ENCODE measurements at regions not wholly inside any gene's neighbourhood (a gene's known extent, or its start where the extent isn't known, plus 50 kb on each side); places are given as distances from the start of the nearest gene placed in this dataset.

DNA sequence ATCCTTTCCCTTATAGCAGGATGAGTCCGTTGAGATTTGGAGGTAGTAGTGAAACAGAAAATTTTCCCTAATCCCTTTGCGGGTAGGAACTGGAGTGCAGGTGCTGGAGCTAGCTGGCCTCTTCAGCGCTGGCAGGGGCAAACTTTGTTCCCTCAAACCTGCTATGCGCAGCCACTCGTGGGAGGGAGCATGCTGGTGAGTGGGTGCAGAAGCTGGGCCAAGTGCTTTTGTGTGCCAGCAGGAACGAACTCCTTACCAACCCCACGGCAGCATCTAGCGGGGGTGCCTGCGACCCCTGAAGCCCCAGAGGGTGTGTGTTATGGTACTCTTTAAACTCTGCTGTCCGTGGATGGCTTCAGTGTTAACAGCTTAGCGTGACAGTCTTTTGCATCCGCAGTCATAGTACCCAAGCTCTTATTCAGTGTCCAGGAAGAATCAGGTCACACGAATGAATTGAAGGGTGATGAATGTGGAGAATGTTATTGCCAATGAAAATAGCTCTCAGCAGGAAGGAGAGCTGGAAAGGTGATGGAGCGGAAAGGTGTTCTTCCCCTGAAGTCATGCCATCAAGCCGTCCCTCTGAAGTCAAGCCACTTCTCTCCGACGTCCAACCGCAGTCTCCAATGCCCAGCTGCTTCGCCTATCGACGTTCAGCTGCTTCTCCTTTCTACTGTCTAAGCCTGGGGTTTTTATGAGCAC lies 1445.1 kb upstream of the CDH9 start:
- DNase-seq: no peak

DNA sequence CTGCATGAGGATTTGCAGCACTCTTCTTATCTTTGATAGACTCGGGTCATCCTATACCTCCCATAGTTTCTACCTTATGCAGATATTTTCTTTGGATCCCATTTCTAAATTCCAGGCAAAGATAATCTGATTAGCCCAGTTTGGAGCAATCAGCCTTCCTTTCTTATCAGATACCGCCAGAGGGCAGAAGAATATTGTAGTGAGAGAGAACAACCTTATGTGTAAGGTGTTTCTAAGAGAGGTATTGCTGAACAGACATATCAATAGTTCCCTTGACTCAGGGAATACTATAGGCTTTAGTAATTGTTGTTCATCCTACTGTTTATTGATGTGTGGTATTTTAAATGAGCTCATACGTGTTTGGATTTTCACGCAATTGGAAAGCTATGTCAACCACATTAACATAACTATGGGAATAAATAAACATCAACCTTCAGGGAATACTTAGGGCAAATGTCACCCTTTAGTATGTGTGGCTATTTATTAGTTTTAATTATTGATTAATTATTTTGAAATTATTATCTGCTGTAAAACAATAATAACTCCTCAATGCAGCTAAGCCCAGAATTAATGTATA lies 1435.2 kb upstream of the CDH9 start:
- no peak for DNase-seq

DNA sequence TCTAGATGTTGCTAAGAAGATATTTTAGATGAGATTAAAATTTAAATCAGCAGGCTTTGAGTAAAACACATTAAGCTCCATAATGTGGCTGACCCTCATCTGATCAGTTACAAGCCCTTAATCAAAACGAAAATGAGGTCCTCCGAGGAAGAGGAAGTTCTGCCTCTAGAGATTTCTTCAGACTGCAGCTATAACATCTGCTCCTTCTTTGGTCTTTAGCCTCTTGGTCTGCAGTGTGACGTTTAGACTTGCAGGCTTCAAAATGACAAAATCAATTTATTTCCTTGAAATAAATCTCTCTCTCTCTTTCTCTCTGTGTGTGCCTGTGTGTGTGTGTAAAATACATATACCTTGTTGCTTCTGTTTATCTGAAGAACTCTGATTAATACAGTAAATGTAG lies 1429.8 kb upstream of the CDH9 start:
- DNase-seq: no peak

DNA sequence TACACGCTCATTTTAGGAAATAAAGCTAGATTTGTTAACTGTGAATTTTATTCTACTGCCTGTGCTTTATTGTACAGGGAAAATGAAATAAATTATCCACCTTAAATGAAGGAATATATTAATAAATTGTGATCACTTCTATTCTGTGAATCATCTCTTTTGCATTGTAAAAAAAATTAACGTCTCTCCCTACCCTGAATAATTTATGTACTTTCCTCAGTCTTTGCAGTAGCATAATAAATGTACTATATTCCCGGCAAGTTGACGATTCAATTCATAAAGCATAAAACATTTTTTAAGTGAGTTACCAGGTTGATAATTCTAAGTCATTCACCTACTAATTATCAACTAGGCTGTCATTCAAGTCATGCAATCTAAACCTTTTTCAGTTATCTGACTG lies 1425.3 kb upstream of the CDH9 start:
- DNase-seq: no peak

DNA sequence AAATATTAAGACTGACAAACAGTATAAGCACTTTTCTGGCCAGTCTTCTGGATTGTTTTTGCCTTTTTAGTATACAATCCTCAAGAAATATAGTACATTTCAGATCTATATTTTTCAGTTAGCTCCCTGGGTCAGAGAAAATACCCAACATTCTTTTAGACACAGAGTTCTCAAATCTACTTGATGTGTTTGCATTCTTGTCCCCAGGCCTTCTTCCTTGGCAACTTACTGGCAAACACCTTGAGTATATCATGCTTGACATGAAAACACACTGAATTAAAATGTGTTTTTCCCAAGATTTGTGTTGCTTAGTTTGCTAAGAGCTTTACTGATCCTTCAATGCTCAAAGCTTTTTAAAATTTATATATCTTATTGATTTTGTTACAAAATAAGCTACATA lies 1413.1 kb upstream of the CDH9 start:
- no peak for DNase-seq

DNA sequence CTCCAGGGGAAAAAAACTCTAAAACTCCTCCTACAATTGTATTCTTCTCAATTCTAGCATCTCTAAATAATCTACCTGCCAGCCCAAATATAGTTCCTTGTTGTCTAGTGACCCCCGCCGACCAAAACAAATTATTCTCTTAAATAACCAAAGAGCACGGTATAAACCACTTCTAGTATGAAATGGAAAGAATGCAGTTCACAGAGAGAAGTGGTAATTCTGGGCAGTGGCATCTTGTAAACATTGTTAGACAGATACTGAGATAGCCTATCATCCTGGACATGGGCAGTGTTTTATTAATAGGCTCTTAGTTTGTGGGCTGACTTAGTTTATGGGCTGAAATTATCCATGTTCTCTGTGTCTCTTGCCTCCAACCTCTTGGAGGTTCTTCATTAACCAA lies 1412.6 kb upstream of the CDH9 start:
- no peak for DNase-seq

DNA sequence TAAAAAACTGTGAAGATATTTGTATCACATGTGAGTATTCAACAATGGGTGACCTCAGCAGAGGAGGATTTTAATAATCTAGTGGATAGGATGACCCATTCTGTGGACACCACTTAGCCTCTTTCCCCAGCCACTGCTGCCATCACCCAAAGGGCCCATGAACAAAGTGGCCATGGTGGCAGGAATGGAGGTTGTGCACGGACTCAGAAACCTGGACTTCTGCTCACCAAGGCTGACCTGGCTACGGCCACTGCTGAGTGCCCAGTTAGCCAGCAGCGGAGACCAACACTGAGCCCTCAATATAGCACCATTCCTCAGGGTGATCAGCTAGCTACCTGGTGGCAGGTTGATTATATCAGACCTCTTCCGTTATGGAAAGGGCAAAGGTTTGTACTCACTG lies 1410.4 kb upstream of the CDH9 start:
- DNase-seq: no peak

DNA sequence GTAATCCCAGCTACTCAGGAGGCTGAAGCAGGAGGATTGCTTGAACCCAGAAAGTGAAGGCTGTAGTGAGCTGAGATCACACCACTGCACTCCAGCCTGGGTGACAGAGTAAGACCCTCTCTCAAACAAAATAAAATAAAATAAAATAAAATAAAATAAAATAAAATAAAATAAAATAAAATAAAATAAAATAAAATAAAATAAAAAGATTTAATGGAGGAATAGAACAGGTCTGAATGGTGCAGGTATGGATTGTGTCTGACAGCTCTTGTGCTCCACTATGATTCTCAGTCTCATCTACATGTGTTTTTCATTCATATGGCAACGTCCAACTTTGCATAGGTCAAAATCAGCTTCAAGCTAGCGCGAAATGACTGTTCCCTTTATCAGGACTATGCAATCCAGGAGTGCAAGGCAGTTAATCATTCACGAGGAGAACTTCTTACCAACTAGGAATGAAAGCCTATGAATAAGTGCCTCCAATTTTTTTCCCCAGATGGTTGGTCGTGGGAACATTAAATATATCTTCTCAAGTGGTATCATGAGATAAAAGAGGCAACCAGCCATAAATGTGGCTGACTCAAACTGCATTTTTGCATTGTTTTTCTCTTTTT lies 1392.3 kb upstream of the CDH9 start:
- no peak for DNase-seq

DNA sequence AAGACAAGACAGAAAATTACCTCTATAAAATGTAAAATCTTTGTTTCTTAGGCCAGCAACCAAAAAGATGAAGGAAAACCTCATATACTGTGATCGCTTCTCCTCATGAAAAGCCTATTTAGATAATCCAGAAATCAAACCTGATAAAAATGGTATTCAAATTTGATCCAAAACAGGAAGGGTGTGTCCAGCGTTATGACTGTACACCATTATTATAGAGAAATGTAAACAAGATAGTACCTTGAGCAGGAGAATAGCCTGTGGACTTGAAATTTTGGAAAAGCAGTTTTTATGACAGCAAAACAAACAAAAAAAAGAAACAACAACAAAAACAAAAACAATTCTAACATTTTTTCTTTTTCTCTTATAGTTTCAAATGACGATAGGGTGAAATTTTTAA lies 1382.8 kb upstream of the CDH9 start:
- no peak for DNase-seq

DNA sequence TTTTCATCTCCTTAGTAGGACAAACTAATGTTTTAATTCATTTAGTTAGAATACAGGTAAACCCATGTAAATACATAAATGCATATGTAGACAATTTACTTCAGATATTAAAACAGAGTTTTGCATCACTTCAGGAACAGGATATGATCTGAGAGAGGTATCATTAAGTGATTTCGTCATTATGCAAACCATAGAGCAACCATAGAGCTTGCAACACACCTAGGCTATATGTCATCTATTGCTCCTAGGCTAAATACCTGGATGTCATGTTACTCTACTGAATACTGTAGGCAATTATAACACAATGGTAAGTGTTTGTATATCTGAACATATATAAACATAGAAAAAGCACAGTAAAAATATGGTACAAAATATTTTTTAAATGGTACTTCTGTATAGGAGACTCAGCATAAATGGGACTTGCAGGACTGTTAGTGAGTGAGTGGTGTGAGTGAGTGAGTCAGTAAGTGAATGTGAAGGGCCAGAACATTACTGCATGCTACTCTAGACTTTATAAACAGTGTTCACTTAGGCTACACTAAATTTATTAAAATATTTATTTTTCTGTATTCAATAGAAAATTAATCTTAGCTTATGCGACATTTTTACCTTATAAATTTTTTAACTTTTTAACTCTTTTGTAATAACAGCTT lies 1377.5 kb upstream of the CDH9 start:
- no peak for DNase-seq

DNA sequence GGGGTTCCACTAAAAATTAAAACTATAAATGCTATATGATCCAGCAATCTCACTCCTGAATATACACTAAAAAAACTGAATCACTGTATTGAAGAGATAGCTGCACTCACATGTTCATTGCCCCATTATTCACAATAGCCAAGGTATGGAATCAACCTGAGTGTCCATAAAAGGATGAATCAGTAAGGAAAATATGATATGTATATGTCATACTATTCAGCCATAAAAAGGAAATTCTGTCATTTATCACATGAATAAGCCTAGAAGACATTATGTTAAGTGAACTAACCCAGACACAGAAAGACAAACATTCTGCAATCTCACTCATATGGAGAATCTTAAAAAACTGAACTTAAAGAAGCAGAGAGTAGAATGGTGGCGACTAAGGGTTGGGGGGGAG lies 1376.2 kb upstream of the CDH9 start:
- no peak for DNase-seq

DNA sequence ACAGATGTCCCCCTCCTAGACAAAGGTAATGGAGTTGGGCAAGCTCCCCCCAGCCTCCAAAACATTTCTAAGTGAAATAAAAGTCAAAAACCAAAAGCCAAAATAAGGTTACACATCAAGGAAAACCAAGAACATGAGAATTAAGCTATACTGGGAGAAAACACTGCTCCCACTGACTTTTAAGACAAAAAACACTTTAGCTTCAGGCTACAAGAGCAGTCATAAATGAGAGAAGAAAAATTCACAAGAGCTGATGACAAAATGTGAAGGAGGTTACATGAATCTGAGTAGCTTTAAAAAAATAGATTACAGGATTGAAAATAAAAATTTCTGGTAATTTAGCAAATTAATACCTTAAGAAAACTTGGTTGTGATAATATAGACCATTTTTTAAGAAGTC lies 1370.3 kb upstream of the CDH9 start:
- DNase-seq: no peak

DNA sequence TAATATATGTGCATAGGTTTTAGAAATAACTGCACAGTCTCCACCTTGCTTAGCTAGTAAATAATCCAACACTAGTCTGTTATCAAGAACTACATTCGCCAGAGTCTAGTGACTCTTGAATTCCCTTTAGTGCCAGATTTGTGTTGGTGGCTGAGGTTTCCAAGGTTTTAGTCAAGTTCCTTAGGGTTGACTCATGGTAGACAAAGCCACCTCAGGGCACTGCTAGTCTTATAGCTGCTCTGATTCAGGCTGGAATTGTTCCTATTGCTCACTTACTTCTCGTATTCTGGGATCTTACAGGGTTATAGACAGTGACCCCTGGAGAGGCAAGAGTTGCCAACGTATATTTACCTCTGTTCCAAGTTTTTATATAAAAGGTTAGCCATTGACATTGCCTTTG lies 1369.8 kb upstream of the CDH9 start:
- no peak for DNase-seq

DNA sequence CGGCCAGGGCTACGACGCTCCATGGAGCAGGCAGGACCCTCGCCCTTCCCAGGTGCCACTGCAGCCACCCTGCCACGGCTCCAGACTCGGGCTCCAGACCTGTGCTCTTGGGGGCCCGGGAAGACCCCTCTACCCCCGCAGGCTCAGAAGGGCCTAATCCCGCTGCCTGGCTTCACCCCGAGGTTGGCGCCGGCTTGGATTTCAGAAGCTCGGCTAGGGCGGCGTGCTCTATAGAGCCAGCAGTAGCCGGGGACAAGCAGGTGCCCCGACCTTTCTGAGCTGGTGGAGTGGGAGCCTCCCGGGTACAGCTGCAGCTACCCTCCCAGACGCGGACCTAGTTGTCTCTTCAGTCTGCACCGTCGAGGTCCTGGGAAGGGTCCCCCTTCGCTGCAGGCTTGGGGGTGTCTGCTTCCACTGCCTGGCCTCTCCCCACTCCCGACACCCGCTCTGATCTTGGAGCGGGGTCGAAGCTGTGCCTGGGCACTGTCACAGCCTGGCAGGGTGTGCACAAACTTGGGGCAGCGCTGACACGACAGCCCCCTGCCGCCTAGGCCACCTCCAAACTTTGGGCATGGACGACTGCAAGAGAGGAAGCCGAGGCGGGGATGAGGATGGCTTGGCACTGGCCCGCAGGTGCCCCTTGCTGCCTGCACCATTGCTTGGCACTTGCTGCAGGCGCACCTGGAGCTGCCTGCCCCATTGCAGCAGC lies 1366.1 kb upstream of the CDH9 start:
- no peak for DNase-seq

DNA sequence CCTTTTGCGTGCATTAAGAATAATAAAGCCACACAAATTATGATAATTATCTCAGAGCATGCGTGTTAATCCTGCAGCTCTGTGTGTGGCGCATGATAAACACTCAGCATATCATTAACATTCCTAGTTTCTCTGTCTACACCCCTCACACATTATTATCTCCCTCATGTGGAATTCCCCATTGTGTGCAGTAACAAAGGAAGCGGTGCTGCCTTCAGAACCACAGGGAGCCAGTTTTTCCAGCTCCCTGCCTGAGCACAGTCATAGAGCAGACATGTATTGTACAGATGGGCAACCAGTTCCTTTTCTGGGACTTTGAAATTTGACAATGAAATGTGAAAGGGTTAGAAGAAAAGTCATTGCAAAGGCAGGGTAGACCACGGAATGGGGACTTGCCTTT lies 1365.5 kb upstream of the CDH9 start:
- no peak for DNase-seq

DNA sequence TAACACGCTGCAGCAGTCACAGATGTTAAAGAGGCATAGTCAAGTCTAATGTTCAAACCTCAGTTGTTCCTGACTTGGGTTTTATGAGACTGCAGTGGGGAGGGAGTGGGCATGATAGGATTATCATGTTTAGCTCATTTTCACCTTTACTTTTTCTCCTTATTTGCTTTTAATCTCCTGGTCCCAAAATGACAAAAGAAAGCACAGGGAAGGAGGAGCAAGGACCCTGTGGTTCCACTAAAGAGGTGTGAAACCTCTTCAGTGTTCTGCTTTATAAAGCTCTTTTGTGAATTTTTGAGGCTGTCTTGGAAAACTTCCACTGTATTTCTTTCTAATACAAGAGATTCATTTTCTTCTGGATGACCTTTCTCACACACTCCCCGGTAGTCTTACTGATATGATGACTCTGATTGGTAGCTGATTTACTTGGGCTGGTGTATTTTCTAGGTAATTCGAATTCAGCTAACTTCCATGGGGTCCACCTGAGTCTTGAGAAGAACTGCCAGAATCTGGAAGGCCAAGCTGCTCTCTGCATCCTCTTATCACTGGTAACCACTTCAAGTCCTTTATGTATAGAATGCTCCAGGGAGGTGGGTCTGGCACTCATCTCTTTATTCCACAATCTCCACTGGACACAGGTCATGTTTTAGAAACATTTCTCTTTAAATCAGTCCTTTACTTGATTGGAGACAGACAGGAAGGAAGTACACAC lies 1364.4 kb upstream of the CDH9 start:
- no peak for DNase-seq

DNA sequence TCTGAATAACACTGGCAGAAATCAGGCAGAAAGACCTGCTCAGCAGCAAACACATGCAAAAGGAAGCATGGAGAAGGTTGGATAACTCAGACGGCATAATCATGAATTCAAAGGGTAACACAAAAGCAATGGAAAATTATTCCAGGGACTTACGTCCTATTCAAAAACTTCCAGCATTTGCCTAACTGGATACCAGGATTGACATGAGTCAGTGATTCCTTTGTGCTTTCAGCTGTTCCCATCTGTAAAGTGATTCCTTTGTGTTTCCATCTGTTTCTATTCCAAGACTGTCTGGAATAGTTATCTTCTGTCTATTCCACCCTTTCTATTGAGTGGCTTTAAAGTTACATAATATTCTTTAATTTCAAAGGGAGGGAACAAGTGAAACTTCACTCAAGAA lies 1361.7 kb upstream of the CDH9 start:
- DNase-seq: no peak

DNA sequence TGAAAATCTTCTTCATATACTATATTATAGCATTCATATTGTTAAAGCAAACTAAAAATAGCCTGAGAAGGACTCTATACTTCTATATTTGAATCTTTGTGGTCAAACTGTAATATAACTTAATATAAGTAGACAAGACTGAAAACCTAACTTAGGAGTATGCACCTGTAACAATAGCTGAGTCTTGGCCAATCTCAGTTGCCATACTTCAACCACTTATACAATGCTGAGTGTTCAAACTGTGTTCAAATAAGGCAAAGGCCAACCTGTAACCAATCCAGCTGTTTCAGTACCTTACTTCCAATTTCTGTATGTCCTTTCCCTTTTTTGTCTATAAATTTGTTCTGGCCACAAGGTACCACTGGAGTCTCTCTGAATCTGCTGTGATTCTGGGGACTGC lies 1360.8 kb upstream of the CDH9 start:
- no peak for DNase-seq

DNA sequence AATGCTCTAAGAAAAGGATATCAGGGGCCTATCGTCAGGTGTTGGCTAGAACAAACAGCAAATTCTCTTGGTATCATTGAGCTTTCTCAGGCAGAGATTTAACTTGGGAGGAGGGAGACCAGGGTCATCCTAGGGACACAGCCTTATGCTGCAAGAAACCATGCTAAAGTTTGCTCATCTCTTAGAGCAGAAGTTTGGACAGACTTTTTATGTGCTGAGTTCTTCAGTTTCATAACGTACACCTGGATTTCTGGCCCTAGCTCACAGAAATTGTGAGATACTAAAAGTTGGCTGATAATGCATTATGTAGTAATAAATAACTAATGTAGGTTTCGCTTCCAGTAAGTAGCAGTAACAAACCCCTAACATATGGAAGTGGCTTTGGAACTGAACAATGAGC lies 1359.8 kb upstream of the CDH9 start:
- DNase-seq: no peak

DNA sequence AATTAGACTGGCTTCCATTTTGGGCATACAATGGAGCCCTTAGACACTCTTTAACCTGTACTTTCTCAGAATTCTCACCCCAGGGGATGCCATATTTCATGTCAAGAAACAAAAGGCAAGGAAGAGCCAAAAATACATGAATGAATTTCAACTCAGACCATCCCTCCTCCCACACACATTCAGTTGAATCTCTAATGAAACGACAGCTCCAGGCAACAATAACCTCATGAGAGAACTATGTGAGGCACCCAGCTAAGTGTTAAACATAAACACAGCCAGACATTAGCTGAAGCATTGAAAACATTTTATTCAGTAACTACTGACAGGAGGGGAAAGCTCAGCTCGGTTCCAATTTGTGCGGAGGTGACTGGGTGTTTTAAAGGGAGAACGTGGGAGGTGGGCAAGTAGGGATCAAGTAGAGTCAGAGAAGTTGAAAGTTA lies 1359.1 kb upstream of the CDH9 start:
- DNase-seq: no peak

DNA sequence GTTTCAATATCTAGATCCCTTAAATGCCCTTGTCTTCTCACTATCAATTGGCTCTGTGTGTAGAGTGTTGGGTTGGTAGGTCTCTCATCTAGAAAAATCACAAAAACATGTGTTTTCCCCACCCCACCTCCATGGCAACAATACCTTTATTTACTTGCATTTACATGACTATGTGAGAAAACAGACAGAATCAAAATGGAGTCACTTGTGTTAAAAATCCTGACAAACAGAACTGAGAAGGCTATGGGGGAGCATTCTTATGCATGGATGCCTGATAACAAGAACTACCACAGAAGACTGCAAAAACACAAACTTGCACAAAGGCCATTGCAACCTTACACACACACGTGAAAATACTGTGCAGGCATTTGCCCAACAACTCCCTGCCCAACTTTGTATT lies 1352.9 kb upstream of the CDH9 start:
- no peak for DNase-seq

DNA sequence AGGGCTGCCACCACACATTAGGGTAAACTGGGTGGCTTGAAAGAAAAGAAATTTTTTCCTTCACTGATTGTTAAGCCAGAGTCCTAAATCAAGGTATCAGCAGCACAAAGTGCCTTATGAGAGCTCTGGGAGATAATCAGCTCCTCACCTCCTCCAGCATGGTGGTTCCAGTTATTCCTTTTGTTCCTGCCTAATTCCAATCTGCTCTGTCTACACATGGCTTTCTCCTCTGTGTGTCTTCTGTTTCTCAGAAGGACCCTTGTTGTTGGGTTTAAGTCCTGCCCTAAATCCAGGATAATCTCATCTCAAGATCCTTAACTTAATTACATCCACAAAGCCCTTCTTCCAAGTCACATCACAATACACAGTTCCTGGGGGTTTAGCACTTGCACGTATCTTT lies 1352.0 kb upstream of the CDH9 start:
- no peak for DNase-seq

All from occipital lobe (tissue), 1 donor.